ENCODE measurements at regions not wholly inside any gene's neighbourhood (a gene's known extent, or its start where the extent isn't known, plus 50 kb on each side); places are given as distances from the start of the nearest gene placed in this dataset.

GRCh38 chr17:71227841-71228240, 893.0 kb upstream of the SOX9 start:
- TF ChIP-seq STAT1 (IDR thresholded peaks at IDR 0.05; ENCODE audit: unreplicated experiment), result no peak
- no peak for TF ChIP-seq ETS1 (IDR thresholded peaks at IDR 0.05)
- no peak for TF ChIP-seq EZH2 (IDR thresholded peaks at IDR 0.05; ENCODE audit: low read depth, unreplicated experiment)
- TF ChIP-seq ZNF331 (CRISPR knock-in tag; IDR thresholded peaks at IDR 0.05; ENCODE audit: low read depth), result no peak
- no peak for TF ChIP-seq ZNF114 (CRISPR knock-in tag; IDR thresholded peaks at IDR 0.05)
- no peak overlapping the region for H3K27ac Mint-ChIP-seq
- H3K36me3 Mint-ChIP-seq (ENCODE audit: low read depth), result no peaks in the 10 kb centered on the region
- H3K36me3 ChIP-seq (ENCODE audit: insufficient read depth), result no peaks in the 10 kb centered on the region
- no peaks in the 10 kb centered on the region for H3F3A ChIP-seq (replicated peaks; ENCODE audit: low read depth)
- no peaks in the 10 kb centered on the region for H4K20me1 ChIP-seq (replicated peaks; ENCODE audit: insufficient read depth)
- no peaks in the 10 kb centered on the region for H3K9me2 ChIP-seq (ENCODE audit: insufficient read depth)
- no peak overlapping the region for H2AFZ ChIP-seq
- H3K4me1 ChIP-seq (ENCODE audit: insufficient read depth), result no peaks in the 10 kb centered on the region
- no peak overlapping the region for H3K27ac ChIP-seq (ENCODE audit: low read depth)
- no peak for ATAC-seq
- H3K4me3 ChIP-seq, result no peak overlapping the region
- no peaks in the 10 kb centered on the region for H3K27me3 Mint-ChIP-seq (ENCODE audit: insufficient read depth, low read depth, poor library complexity)
- no peaks in the 10 kb centered on the region for H3K79me2 ChIP-seq (replicated peaks; ENCODE audit: insufficient read depth)
- no peak overlapping the region for H3K4me2 ChIP-seq
- 0 out of 3 replicates have a peak, but pooled peaks cover 2% of the 10 kb centered on the region for H3K4me1 Mint-ChIP-seq
- no peaks in the 10 kb centered on the region for H3K9me3 Mint-ChIP-seq
- DNase-seq (ENCODE audit: low spot score), result no peak
- H3K27me3 ChIP-seq (ENCODE audit: insufficient read depth), result no peaks in the 10 kb centered on the region
- no peak overlapping the region for H3K4me3 Mint-ChIP-seq

GRCh38 chr17:71229070-71229469, 891.8 kb upstream of the SOX9 start:
- DNase-seq (ENCODE audit: low spot score), result no peak
- no peaks in the 10 kb centered on the region for H3K27me3 Mint-ChIP-seq (ENCODE audit: insufficient read depth, low read depth, poor library complexity)
- H3K4me2 ChIP-seq, result no peak overlapping the region
- no peak for TF ChIP-seq JUNB (IDR thresholded peaks at IDR 0.05; ENCODE audit: unreplicated experiment)
- no peak for TF ChIP-seq ETS1 (IDR thresholded peaks at IDR 0.05)
- no peak for TF ChIP-seq NANOG (IDR thresholded peaks at IDR 0.05; ENCODE audit: borderline replicate concordance)
- TF ChIP-seq ZNF114 (CRISPR knock-in tag; IDR thresholded peaks at IDR 0.05), result no peak
- no peak for TF ChIP-seq CREB1 (CRISPR knock-in tag; IDR thresholded peaks at IDR 0.05; ENCODE audit: low read depth)
- TF ChIP-seq STAT1 (IDR thresholded peaks at IDR 0.05; ENCODE audit: unreplicated experiment), result no peak
- TF ChIP-seq ZNF331 (CRISPR knock-in tag; IDR thresholded peaks at IDR 0.05; ENCODE audit: low read depth), result no peak
- TF ChIP-seq EZH2phosphoT487 (IDR thresholded peaks at IDR 0.05; ENCODE audit: unreplicated experiment), result no peak
- TF ChIP-seq EZH2 (IDR thresholded peaks at IDR 0.05; ENCODE audit: low read depth, unreplicated experiment), result no peak
- no peak for TF ChIP-seq CTCF (conservative IDR thresholded peaks at IDR 0.05; ENCODE audit: low read depth in 2 of 2)
- no peak for TF ChIP-seq REST (IDR thresholded peaks at IDR 0.05; ENCODE audit: unreplicated experiment)
- no peak for TF ChIP-seq POLR2AphosphoS5 (IDR thresholded peaks at IDR 0.05; ENCODE audit: low read depth)

More at GRCh38 chr17:71229070-71229469, 891.8 kb upstream of the SOX9 start:
- Histone ChIP-seq H3K4me3 (no peak overlapping the region), H3K4me1 (ENCODE audit: insufficient read depth) (no peaks in the 10 kb centered on the region), H3K36me3 (ENCODE audit: insufficient read depth) (no peaks in the 10 kb centered on the region), H3F3A (replicated peaks; ENCODE audit: low read depth) (no peaks in the 10 kb centered on the region), H4K20me1 (replicated peaks; ENCODE audit: insufficient read depth) (no peaks in the 10 kb centered on the region), H3K27me3 (ENCODE audit: insufficient read depth) (no peaks in the 10 kb centered on the region), H2AFZ (no peak overlapping the region), H3K27ac (ENCODE audit: low read depth) (no peak overlapping the region), H3K9me2 (ENCODE audit: insufficient read depth) (no peaks in the 10 kb centered on the region), H3K79me2 (replicated peaks; ENCODE audit: insufficient read depth) (no peaks in the 10 kb centered on the region)
- no peak overlapping the region for H3K4me3 Mint-ChIP-seq
- H3K9me3 Mint-ChIP-seq, result no peaks in the 10 kb centered on the region
- 0 out of 3 replicates have a peak, but pooled peaks cover 2% of the 10 kb centered on the region for H3K4me1 Mint-ChIP-seq
- no peak overlapping the region for H3K27ac Mint-ChIP-seq
- ATAC-seq, result no peak
- H3K36me3 Mint-ChIP-seq (ENCODE audit: low read depth), result no peaks in the 10 kb centered on the region

Data from GM23338 (cell line).